ENCODE measurements at regions not wholly inside any gene's neighbourhood (a gene's known extent, or its start where the extent isn't known, plus 50 kb on each side); places are given as distances from the start of the nearest gene placed in this dataset.

- TF ChIP-seq, protein P1, sequence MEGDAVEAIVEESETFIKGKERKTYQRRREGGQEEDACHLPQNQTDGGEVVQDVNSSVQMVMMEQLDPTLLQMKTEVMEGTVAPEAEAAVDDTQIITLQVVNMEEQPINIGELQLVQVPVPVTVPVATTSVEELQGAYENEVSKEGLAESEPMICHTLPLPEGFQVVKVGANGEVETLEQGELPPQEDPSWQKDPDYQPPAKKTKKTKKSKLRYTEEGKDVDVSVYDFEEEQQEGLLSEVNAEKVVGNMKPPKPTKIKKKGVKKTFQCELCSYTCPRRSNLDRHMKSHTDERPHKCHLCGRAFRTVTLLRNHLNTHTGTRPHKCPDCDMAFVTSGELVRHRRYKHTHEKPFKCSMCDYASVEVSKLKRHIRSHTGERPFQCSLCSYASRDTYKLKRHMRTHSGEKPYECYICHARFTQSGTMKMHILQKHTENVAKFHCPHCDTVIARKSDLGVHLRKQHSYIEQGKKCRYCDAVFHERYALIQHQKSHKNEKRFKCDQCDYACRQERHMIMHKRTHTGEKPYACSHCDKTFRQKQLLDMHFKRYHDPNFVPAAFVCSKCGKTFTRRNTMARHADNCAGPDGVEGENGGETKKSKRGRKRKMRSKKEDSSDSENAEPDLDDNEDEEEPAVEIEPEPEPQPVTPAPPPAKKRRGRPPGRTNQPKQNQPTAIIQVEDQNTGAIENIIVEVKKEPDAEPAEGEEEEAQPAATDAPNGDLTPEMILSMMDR (IDR thresholded peaks at IDR 0.05; ENCODE audit: control insufficient read depth, insufficient read depth, low read depth, low read length, missing control alignments): no peak
- DNase-seq (ENCODE audit: low read depth): no peak
- no peak overlapping the region for H3K4me3 ChIP-seq (ENCODE audit: control insufficient read depth, low read depth, low read length)
Observed at GRCh38 chr14:81729622-81730021, 196.0 kb upstream of the SEL1L start.

DNA sequence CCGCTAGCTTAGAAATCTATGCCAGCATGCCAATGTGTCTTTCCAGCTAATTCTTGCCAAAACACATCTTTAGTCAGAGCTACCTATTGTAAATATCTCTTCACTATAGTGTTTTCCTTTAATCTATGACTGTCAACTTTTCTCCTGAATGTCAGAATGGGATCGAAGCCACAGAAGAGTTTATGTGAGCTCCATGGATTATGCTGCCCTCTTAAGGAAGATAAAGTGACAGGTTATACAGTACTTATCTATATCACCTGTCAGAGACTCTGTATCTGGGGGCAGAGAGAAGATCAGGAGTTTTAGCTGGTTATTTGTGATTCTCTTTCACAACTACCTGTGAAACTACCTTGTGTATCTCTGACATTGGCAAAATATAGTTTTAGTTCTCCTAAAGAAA, 204.3 kb upstream of the SEL1L start:
- no peak for DNase-seq (ENCODE audit: low read depth)
- TF ChIP-seq, protein P1 (IDR thresholded peaks at IDR 0.05; ENCODE audit: control insufficient read depth, insufficient read depth, low read depth, low read length, missing control alignments): no peak
- H3K4me3 ChIP-seq (ENCODE audit: control insufficient read depth, low read depth, low read length): no peak overlapping the region

GRCh38 chr14:81738946-81739659, 205.4 kb upstream of the SEL1L start:
- H3K4me3 ChIP-seq (ENCODE audit: control insufficient read depth, low read depth, low read length): no peak overlapping the region
- TF ChIP-seq, protein P1 (IDR thresholded peaks at IDR 0.05; ENCODE audit: control insufficient read depth, insufficient read depth, low read depth, low read length, missing control alignments): no peak
- DNase-seq (ENCODE audit: low read depth): no peak

- DNase-seq (ENCODE audit: low read depth): no peak
- TF ChIP-seq, protein P1 (IDR thresholded peaks at IDR 0.05; ENCODE audit: control insufficient read depth, insufficient read depth, low read depth, low read length, missing control alignments): no peak
- H3K4me3 ChIP-seq (ENCODE audit: control insufficient read depth, low read depth, low read length): no peak overlapping the region
Observed at GRCh38 chr14:81743605-81744004, 210.0 kb upstream of the SEL1L start.

DNA sequence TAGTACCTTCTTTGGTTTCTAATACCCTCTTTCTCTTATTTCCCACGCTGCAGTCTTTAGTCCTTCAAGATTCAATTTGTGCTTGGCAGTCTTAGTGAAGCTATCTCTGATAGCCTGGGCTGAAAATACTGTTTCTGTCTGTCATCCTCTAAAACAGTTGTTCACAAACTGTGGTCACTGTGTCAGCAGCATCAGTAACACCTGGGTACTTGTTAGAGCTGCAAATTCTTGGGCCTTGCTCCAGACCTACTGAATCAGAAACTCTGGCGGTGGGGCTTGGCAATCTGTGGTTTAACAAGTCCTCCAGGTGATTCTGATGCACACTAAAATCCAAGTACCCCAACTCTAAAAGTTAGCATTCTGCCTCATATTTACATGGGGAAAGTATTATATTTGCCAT, 217.5 kb upstream of the SEL1L start:
- TF ChIP-seq, protein P1 (IDR thresholded peaks at IDR 0.05; ENCODE audit: control insufficient read depth, insufficient read depth, low read depth, low read length, missing control alignments): no peak
- no peak for DNase-seq (ENCODE audit: low read depth)
- no peak overlapping the region for H3K4me3 ChIP-seq (ENCODE audit: control insufficient read depth, low read depth, low read length)

- TF ChIP-seq, protein P1 (IDR thresholded peaks at IDR 0.05; ENCODE audit: control insufficient read depth, insufficient read depth, low read depth, low read length, missing control alignments): no peak
- DNase-seq (ENCODE audit: low read depth): no peak
- no peak overlapping the region for H3K4me3 ChIP-seq (ENCODE audit: control insufficient read depth, low read depth, low read length)
Observed at GRCh38 chr14:81759541-81759940, 225.9 kb upstream of the SEL1L start.
